GM18517 (cell line): ENCODE measurements at regions not wholly inside any gene's neighbourhood (a gene's known extent, or its start where the extent isn't known, plus 50 kb on each side); places are given as distances from the start of the nearest gene placed in this dataset.

Source experiments
- ATAC-seq: cut with Tn5 transposase; IDR thresholded peaks from one replicate; pipeline ENCODE4 v1.9.1; 2021; ENCODE audit warnings: mild to moderate bottlenecking, moderate library complexity; ENCODE audit not compliant: unreplicated experiment

DNA sequence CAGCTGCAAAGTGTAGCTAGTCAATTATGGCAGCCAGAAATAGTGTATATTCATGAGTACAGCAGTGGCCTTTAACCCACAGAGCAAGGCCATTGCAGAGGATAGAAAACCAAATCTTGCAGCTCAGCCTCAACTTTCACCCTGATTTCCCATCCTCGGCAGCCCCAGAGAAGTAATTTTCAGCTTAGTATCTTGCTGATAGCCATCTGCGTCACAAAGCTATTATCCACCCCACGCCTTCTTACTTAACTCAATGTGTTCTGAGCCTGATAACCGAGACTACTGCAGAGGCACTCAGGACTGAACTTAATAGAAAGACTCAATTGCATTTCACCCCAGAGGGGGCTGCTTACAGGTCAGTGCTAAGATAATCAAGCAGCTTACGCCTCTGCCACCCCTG is 174.5 kb upstream of the MAOA start:
- ATAC-seq = no peak

DNA sequence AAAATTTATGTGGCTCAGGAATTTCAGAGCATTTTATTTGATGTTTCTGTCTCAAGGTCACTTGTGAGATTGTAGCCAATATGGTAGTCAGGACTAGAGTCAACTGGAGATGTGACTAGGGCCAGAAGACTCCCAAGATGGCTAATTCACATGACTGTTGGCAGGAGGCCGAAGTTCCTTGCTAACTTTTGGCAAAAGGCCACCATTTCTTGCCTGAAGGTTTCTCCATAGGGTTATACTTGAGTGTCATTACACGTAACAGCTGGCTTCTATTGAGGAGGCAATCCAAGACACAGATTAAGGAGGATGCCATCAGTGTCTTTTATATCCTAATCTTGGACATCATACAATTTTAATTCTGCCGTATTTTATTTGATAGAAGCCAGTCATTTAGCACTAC is 162.3 kb upstream of the MAOA start:
- ATAC-seq = no peak

DNA sequence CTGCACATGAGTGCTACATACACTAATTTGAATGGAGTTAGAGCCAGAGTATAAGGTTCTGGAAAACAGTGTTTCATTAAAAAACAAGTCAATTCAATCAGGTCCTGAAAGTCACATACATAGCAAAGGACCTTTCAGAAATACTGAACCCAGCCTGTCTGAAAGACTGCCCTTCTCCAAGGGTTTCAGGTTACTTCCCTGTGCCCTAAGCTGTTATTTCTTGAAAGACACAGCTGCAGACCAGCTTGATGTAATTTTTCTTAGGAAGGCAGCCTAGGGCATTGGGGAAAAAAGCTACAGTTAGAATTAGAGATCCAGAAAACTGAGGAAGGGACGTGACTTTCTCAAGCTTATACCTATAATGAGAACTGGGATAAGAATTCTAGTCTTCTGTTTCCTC is 155.9 kb upstream of the MAOA start:
- no peak for ATAC-seq

DNA sequence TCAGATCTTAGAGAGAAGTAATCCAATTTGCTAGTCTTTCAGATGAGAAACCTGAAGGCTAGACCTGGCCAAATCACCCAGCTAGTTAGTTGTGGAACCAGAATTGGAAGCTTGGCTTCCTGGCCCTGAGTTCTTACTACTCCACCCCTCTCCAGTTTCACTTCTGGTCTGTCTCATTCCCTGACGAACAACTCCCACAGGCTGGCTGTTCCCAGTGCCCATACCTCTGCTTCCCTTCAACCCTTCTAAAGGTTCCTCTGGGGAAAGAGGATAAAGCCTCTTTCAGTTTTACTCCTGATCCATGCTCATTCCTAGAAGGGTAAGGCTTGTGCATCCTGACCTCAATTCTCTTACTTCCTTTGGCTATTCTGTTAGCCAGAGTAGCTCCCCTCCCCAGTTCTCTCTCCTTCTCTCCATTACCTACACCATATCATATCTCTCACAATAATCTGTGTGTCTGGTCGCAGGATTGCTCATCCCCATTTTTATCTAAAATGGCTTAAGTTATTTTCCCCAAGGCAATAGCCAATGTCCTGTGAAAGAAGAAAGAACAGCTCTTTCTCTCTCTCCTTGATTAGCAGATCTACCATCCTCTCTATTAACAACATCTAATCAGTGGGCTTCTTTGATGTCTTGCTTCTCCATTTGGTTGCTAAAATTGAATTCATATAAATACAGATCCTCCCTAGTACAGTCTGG is 155.0 kb upstream of the MAOA start:
- ATAC-seq = no peak

DNA sequence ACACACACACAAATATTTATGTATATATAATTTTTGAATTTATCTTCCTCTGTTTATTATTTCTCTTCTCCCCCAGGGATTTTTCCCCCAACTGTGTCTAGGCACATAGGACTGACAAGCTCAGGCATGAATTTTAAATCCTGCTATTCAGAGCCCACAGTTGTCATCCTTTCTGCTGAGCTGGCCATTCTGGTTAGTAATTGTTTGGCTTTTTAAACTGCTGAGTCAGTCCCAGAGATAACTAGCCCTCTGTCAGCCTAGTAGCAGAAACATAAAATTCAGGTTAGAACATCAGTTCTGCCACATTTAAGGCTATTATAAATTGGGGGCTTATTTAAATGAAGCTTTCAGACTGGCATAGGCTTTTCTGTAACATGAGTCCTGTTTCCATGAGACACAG is 151.7 kb upstream of the MAOA start:
- ATAC-seq = no peak

DNA sequence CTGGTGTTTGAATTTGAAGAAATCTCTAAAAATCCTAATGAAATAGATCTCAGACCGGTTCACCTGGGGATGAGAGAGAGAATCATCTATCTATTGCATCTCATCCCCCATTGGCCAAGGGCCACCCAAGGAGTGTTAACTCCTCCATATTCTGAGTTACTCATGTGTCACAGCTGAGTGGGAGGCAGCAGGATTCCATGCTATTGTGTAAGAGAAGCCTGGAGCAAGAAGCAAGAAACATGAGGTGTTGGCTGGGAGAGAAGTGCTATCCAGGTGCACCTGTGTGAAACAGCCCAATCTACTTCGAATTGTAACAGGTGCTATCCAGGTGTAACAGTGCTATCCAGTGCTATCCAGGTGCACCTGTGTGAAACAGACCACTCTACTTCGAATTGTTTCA is 150.3 kb upstream of the MAOA start:
- ATAC-seq = no peak

DNA sequence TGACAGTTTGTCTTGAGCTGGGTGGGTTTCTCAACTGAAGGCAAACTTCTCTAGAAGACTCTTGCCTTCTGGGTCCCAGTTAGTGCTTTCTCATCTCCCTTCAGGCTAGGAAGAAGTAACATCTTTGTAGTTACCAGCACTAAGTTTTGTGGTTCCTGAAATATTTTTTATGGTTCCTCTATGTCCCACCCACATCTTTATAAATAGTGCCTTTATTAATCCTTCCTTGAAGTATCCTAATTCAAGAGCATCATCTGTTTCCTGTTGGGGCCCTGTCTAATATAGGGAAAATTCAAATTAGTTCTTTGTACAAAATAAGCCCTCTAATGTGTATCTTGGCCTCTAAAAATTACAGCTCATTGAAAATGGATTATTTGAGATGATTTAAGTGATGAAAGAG is 147.4 kb upstream of the MAOA start:
- ATAC-seq = no peak

DNA sequence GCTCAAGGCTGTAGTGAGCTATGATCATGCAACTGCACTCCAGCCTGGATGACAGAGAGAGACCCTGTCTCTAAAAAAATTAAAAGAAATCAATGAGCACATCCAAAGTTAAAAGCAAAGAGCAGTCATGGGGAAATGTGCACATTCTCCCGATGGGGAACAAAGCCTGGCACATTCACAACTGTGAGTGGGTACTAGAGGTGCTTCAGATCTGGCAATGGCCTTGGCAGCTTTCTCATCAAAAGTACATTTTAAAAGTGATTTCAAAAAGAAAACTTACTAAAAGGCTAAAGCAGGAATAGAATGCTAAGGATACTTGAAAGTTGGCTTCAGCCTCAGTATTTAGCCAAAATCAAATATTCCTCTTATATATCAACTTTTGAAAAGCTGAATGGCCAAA is 145.9 kb upstream of the MAOA start:
- no peak for ATAC-seq

DNA sequence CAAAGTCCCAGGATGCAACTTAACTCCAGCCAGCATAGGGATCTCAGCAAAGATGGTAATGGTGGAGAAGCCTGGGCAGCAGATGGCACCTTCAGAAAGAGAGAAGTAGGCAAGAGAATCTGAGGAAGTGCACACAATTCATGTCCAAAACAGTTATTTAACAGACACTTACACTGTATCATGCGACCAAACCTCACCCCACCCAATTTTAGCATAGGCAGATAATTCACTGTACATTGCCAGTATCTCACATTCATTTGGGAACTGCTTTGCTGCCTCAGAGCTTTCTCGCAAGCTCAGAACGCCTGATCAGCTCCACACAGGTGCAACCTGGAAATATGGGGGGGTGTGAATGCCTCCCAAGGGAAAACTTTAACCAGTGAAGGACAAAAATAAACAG is 143.0 kb upstream of the MAOA start:
- ATAC-seq = no peak

DNA sequence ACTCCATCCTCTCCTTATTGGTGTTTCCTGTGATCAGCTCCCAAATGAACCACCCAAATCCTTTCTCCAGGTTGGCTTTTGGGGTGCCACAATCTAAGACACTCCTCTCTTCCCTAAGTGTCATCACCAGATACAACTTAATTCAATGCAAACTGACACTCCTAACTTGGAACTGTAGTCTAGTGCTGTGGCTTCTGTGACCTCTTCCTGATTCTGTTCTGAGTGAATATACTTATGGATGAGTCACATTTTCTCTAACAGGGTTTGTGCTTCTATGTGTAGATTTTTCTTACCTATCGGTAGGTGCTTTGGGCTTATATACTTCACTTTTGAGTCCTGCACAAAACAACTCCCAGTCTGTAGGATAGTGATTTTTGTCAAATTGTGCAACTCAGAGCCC is 141.3 kb upstream of the MAOA start:
- no peak for ATAC-seq

DNA sequence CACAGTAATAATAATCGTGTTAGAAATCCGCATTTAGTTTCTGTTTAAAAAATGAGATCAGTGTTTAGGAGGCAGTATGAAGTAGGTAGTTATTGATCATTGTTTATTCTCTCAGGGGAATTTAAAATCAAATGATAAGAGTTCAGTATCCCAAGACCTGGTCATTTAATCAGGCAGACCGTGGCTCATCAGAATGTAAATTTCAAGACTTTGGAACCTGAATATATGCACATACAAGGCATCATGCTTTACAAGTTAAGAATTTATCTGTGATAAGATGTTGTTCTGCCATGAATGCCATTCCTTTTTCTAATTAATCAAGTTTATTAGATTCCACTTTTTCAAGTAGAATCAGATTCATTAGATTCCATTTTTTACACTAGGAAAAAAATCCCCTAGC is 133.5 kb upstream of the MAOA start:
- no peak for ATAC-seq

DNA sequence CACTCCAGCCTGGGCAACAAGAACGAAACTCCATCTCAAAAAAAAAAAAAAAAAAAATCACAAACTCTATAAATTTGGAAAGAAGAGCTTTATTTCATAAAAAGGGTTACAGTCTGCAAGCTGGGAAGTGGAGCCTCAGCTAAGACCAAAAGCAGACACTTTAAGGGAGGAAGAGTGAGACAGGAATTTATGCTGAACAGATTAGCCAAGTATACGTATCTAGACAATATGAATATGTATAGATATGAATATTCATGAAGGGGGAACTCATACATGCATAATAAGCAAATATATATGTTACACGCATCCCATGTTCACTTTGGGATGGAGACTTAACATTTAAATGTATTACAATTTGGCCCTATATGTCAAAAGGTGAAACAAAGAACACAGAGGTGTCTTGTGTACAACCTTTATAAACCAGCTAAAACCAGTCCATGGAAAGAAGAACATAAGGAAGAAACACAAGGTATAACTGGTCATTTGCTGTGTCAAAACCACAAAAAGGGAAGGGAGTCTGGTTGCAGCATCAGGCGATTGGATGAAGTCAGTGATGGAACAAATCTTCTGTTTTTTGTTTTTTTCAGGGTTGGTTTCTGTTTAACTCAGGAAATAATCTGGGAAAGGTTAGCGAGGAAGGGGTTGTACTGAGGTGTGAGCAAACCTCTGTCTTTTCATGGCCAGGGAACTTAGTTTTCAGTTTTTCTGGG is 130.0 kb upstream of the MAOA start:
- no peak for ATAC-seq

DNA sequence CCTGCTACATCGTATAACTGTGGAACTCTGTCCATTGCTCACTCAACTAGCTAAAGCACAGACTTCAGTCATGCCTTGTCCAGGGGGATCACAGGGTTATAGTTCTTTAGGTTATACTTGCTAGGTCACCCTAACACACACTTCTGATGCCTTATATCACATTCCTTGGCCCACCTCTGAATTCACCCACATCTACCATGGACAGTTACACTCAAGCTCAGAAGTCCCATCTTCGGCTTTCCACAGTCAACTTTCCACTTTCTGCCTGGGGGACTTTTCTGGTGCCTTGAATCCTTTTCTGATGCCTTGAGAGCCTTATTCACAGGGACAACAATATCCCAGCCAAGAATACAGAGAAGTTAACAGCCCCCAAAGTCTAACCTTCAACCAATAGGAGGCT is 129.2 kb upstream of the MAOA start:
- no peak for ATAC-seq

DNA sequence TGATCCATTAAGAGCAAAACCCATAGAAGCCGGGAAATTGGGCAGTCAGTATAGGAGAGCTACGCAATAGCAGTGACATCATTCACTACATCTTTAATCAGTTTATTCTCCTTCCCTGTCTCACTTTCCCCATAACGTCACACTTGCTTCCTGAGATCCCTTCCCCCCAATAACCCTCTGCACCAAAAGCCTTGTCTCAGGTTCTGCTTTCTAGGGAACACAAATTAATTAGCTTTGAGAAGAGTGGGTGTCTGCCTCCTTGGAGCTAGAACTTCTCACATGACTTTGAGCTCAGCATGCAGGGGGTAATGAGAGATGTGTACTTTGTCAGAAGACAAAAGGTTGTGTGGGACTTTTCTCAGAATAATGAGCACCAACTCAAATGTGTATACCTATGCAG is 128.3 kb upstream of the MAOA start:
- ATAC-seq = no peak

DNA sequence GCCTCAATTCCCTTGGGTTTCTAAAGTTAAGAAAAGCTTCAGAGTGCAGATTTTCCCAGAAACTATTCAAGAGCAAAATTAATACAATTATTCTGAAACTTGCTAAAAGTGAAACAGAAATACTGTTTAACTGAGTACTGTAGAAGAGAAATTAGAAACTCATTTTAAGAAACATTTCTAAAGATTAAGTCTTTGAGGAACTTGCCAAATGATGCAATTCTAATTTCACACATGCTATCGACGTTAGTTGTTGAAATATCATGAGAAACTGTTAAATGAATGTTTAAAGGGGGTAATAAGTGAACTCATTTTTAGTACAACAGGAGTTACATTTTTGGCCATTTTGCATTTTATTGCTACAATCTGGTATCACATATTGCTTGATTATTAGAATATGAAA is 125.3 kb upstream of the MAOA start:
- no peak for ATAC-seq

DNA sequence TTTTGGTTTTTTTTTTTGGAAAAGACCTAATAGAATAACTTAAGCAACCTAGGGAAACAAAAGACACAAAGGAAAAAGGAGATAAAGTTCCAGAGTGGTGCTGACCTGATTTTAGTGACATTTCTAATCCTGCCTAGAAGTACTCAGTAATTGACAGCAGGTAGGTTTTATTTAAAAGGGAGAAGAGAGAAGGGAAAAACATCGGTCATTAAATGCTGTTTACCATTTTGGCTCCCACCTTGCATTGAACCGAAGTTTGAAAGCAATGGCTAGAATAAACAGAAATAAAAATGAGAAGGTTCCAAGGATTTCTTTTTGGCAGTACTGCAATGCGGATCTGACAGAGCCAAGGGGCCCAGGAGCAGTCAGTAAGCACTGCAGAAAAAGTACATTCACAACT is 115.8 kb upstream of the MAOA start:
- no peak for ATAC-seq

DNA sequence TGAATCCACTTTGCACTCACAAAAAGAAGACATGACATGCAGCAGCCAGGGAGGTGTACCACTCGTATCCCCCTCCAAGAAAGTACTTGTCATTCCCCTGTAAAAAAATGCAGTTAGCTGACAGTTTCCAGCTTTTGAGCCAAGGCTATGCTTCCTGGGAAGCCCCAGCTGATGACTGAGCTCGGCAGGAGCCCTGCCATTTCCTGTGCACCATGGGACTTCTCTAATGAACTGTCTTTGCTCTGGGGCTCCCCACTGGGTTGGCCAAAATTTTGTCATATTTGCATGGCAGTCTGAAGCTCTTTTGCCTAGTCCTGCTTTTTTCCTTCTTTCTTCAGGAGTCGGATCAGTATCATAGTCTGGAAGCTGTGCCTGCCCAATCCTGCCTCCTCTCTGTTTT is 104.5 kb upstream of the MAOA start:
- no peak for ATAC-seq

DNA sequence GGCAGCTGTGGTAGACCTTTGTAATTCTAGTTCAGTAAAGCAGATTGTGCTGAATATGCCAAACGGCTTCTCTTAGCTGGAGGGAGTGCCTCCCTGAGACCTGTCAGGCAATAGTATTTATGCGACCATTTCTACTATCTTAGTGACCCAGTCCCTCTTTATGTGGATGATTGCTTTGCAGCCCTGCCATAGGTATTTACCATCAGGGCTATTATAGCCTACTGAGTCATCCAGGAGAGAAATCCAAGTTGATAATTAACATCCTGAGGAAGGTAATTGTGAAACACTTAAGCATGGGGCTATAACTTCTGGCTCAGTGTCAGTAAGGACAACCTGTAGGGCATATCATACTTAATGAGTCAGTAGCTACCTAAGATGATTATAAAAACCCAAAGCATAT is 103.9 kb upstream of the MAOA start:
- ATAC-seq = no peak

DNA sequence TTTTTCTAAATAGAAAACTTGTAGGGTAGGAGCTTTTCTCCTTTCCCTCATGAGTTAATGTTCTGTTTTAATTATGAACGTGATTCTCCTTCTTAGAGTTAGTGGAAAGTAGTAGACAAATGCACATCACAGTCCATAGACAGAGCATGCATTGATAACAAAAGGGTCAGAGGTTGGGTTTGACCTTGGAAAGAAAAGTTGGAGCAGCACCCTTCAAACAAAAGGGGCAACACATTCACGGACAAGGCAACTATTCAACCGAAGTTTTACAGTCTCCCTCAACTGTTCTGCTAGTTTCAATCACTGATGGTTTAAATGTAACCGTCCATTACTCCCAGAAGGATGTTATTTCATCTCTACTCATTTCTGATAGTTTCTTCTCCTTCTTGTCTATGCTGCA is 103.4 kb upstream of the MAOA start:
- ATAC-seq = no peak

DNA sequence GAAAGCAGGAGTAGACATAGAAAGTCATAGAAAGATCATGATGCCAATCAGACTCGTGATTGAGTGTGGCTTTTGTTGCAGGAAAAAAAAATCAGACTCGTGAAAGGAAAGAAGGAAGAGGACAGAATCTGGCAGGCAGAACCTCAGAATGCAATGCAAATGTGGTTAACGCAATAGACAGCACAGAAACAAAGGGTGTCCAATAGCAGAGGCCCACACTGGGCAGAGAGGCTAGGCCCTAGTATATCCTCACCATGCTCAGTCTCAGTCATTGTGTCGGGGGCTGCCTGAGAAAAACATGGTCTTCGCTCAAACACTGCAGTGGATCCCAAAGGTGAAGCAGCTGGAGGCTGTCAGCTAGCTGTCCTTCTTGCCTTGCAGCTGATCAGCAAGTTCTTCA is 102.8 kb upstream of the MAOA start:
- ATAC-seq = no peak

DNA sequence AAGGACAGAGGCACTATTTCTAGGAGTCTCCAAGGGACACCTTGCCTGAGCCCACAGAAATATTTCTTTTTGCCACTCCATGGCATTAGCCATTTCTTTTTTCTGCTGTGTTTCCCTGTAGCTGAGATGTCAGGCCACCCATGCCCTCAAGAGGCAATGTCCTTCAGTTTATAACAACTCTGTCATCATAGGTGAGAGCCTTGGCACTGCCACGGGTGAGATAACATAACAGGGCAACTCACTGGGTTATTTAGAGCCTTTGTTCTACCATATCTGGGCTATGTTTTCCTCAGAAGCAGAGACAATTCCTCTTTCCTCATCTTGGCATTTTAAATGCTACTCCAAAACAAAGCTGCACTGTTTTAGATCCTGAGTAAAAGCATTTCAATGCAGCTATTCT is 99.9 kb upstream of the MAOA start:
- ATAC-seq = no peak

DNA sequence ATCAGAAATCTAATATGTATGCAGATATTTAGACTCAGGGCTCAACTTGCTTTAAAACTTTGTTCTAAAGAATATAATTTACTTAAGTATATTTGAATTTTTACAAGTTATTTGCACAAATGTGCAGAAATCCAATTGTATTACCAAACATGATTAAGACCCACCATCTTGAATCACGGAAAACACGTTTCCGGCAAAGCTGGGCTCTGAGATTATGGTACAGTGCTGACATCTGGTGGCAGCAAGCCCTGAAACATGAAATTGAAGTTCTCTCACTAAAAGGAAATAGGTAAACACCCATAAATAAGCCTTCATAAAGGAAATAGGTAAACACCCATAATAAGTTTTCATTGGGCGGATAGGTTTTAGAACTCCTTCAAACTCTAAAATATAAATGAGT is 98.3 kb upstream of the MAOA start:
- peak; percentile 77 for ATAC-seq

DNA sequence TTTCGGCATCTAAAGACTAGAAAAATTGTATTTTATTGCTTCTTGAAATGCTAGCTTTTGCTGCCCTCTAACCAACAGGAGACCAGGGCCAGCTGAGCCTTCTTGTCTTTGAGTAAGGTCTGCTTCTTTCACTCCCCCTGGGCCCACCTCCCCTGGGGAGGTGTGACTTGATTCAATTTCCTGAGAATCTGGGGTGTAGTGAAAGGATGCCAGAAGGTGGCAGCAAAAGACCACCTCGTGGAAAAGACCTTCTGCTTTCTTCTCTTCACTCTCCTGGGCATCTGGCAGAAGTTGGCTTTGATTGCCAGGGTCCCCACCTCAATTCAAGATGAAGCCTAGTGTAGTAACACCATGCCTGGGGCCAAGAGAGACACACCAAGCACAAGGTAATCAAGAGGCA is 96.5 kb upstream of the MAOA start:
- ATAC-seq = no peak
